HG03571 (cell line): ENCODE measurements at regions not wholly inside any gene's neighbourhood (a gene's known extent, or its start where the extent isn't known, plus 50 kb on each side); places are given as distances from the start of the nearest gene placed in this dataset.

Experiments
- ATAC-seq: cut with Tn5 transposase; IDR thresholded peaks from one replicate; pipeline ENCODE4 v1.9.1; 2021; ENCODE audit not compliant: unreplicated experiment

DNA sequence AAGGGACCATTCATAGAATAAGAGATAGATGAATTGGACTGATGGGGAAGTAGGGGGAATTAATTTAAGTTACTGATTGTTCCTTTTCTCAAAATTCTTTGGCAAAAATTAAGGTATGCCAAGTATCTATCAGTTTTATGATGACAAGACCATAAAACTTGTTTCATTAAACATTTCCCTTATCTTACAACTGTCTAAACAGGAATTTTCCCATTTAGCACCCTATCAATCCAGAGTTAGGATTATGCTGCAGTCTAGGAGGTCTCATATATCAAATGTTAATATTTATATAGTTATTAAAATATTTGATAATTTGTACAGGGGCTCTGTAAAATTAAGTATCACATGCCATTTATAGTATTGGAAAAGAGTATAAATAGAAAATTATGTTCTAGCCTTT, 51.5 kb upstream of the ARID1B start:
- no peak for ATAC-seq

DNA sequence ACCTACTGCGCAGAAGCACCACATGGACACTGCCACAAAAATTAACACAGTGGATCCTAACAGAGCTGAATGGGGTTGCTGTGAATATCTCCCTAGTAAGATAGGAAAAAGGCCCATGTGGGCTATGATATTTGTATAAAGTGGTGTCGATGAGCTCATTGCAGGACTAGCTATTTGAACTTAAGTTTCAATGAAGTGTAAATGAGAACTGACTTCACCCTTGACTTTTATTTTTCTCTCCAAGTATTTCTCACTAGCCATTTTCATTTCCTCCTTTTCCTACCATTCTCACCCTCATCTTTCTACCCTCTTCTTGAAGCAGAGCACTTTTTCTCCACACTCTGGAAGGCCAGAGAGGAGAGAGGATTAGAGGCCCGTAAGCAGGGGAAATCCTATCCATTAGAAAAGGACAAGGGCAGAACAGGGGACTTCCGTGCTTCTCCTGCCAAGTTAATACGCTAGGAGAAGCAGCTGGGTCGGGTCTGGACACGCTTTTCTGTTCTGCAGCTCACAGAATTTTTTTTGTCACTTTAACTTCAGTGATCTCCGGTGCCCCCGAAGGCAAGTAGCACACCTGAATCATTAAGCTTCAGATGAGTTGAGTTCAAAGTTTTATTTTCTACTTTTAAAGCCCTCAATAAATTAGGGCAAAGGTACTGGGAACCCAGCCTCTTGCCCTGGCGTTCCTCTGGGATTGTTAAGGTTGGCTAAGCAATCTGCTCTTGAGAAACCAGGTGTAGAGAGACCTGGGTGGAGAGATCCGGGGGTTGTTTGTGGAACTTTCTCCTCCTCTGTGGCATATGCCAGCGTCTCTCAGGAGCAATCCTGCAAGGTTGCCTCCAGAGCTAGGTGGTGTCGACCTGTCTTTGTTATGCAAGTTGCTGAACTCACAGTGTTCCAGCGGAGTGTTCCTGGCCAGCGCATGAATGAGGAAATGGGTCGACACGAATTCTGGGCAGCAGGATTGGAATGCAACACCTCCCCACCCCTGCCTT, 56.2 kb upstream of the ARID1B start:
- ATAC-seq = peak; percentile 45

GRCh38 chr6:156719720-156720563, 57.2 kb upstream of the ARID1B start:
- peak; percentile 84 for ATAC-seq

DNA sequence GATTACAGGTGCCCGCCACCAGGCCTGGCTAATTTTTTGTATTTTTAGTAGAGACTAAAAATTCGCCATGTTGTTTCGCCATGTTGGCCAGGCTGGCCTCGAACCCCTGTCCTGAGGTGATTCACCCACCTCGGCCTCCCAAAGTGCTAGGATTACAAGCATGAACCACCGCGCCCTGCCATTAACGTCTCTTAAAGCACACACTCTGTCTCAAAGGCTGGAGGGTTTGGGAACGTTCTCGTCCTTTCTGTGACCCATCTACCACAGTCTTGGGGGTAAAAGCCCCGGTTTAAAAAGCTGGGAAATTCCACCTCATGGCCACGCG, 57.8 kb upstream of the ARID1B start:
- ATAC-seq = no peak

DNA sequence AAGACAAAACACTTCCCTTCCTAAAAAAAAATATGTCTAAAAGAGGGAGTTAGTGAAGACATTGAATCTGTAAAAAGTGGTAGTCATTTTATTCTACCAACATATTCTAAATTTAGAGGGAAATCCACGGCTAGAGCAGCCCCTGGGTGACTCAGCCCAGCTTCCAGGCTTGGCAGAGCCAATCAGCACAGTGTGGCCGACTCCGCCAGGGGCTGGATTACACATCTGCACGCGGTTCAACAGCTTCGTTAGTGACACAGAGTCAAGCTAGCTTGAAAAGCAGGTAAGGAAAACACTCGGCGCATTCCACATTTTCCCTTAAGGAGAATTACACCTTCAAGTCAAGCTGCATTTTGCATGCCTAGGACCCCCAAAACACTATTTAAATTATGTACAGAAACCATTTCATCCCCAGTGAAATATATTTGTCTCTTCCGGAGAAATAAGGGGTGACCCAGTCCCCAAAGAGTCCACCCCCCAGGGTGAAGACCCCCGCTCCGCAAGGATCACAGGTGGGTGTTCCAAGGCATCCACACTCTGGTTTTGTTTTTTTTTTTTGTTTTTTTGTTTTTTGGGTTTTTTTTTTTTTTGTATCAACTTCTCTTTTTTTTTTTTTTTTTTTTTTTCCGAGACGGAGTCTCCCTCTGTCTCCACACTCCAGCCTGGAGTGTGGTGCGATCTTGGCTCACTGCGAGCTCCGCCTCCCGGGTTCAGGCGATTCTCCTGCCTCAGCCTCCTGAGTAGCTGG, 58.4 kb upstream of the ARID1B start:
- no peak for ATAC-seq

DNA sequence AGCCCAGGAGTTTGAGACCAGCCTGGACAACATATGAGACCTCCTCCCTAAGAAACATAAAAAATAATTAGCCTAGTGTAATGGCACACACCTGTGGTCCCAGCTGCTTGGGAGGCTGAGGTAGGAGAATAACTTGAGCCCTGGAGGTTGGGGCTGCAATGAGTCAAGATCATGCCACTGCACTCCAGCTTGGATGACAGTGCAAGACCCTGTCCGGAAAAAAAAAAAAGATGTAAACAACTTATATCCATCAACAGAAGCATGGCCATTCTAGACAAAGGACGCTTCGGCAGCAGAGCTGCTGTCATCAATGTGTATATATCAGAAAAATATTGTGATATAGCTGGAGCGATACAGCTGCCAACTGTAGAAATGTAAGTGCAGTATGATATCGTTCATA, 59.6 kb upstream of the ARID1B start:
- no peak for ATAC-seq

DNA sequence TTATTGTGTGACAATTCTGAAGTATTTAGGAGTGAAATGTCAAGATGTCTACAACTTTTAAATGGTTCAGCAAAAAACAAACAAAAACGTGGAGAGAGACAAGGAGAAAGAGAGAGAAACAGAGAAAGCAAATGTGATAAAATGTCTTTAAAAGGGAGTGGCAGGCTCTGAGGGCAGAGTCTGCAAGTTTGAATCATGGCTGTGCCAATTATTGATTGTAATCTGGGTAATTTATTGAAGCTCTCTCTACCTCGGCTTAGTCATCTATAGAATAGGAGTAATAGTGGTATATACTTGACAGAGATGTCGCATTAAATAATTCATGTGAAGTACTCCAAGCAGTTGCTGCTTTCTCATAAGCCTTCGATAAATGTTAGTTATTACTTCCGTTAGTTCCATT, 61.3 kb upstream of the ARID1B start:
- ATAC-seq = no peak

GRCh38 chr6:156713548-156713947, 63.6 kb upstream of the ARID1B start:
- ATAC-seq = no peak

DNA sequence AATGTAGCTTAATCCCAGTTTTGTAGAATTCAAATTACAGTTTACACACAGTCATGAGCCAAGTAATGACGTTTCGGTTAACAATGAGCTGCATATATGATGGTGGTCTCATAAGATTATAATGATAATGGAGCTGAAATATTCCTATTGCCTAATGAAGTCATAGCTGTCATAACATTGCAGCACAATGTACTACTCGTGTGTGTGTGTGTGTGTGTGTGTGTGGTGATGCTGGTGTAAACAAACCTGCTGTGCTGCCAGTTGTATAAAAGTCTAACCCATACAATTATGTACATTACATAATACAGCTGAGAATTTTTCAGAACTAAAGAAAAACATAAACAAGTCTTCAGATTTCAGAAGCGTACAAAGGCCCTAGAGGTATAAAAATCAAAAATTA, 66.7 kb upstream of the ARID1B start:
- ATAC-seq = no peak

GRCh38 chr6:156707818-156708217, 69.4 kb upstream of the ARID1B start:
- ATAC-seq = no peak

- ATAC-seq = no peak
Observed at GRCh38 chr6:156703719-156704118, 73.5 kb upstream of the ARID1B start.

DNA sequence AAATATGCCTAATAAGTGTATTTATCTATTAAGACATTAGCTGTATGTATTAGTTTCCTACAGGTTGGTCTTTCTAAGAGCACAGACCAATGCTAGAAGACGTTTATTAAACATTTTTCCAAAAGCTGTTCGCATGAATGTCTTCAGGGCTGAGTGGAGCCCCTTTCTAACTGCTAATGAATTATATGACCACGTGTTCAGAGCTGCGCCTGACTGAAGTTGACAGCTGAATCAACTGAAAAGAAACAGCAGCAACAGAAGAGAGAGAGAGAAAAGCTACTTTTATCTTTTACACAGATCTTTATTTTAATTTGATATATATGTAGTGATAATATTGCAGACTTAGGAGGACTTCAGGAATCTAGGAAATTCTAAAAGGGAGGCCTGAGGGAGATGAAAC, 75.2 kb upstream of the ARID1B start:
- no peak for ATAC-seq

DNA sequence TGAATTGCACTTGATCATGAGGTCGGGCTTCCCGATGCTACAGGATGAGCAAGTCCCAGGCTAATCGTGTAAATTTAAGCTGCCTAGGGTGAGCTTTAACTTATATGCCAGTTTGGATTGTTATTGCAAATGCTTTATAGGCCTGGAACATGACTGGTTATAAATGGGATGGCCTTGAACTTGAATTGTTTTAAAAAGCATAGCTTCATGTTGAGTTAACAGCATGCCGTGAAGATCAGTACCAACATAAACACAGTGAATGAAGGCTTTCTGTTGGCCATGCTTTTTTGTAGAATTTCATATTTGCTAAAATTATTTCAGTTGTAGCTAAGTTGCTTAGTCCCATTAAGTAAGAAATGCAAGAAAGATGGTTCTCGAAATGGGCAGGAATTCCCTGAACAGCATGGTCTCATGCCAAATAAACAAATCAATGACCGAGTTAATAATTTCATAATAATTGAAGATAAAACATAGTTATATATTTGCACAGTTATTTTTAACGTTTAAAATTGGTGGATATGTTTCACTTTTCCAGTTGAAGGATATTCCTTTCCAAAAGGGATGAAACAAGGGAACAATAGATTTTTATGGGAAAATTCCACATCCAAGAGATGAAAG, 76.6 kb upstream of the ARID1B start:
- no peak for ATAC-seq

GRCh38 chr6:156699935-156700334, 77.2 kb upstream of the ARID1B start:
- ATAC-seq = no peak

DNA sequence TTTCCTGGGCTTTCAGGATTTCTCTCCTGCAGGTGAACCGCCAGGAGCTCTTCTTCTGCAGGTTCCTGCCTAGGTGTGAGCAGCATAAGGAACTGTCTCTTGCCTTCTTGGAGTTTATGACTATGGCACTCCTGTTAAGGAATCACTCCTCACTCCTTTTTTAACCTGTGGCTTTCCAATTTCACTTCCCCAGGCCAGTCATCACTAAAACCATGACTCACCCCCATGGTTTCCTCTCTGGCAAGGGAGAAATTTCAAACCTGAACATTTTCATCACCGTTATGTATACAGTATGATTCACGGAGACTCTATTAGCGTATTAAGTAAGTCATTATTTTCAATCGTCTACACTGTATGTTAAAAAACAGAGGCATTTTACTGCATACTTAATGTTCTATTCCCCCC, 78.2 kb upstream of the ARID1B start:
- peak; percentile 36 for ATAC-seq

GRCh38 chr6:156698239-156699016, 78.8 kb upstream of the ARID1B start:
- ATAC-seq = peak; percentile 69

- ATAC-seq = peak; percentile 40
Observed at GRCh38 chr6:156697225-156697830, 79.8 kb upstream of the ARID1B start.

- ATAC-seq = no peak
Observed at GRCh38 chr6:156695742-156696141, 81.4 kb upstream of the ARID1B start.

GRCh38 chr6:156694679-156695078, 82.5 kb upstream of the ARID1B start:
- ATAC-seq = no peak

- ATAC-seq = peak; percentile 62
Observed at GRCh38 chr6:156691018-156691417, 86.2 kb upstream of the ARID1B start.
